NCI-H1417 treated with DMSO at 0.1 percent for 48 hours (cell line): ENCODE measurements at regions not wholly inside any gene's neighbourhood (a gene's known extent, or its start where the extent isn't known, plus 50 kb on each side); places are given as distances from the start of the nearest gene placed in this dataset.

Experiments
- DNase-seq: peaks from one replicate; lab custom pipeline; 2025; lab: John Stamatoyannopoulos, UW

DNA sequence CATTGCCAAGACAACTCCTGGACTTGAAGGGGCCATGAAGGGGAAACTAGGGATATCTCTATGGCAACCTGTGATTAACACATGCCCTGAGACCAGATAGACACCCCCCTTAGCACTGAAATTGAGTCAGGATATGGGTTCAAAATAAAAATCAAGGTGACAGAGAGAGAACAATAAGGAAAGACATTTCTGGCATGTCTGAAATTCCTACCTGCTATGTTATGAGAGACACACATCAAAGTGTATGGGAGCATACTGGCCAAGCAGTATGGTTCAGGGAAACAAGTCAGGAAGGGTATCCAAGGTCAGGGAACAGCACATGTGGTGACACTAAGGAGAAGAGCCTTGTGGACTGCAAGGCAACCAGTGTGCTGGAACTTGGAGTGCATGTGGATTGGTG lies 388.7 kb downstream of the SHQ1 start:
- DNase-seq = no peak

DNA sequence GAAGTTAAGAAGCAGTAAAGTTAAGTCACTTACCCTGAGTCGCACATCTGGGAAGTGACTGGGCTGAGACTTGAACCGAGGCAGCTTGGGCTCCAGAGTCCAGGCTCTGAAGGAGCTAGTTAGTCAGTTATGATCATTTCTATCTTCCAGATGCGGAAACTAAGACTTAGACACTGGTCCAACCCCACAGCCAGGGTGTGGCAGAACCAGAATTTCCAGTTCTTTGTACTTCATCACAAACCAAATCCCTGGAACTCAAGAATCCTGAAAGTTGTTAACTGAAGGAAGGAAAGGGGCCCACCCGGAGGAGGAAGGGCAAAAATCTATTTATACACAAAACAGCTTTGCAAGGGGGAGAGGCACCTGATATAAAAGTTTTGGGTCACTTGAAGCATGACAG lies 389.9 kb downstream of the SHQ1 start:
- no peak for DNase-seq

DNA sequence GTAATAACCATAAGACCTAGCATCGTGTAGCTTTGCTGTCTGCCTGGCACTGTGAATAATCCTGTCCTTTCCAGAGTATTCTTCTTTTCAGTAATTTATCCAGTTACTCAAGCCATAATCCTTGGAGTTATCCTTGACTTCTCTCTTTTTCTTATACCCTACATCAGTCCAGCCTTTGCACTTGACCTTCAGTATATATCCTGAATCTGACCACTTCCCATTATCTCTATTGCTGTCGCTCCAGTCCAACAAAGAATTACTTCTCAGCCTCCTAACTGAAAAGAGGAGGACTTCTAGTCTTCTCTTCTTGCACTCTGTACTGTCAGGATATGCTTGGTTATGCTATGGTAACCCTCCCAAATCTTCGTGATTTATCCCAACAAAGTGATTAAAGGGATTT lies 393.8 kb downstream of the SHQ1 start:
- no peak for DNase-seq

DNA sequence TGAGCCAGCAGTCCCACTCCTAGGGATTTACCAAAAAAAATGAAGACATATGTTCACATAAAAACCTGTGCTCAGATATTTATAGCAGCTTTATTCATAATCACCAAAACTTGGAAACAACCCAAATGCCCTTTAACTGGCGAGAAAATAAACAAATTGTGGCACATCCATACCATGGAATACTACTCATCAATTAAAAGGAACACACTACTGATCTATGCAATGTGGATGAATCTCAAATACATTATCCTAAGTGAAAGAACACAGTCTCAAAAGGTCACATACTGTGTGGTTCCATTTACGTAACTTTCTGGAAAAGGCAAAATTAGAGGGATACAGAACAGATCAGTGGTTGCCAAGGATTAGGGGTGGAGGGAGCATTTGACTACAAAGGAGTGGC lies 394.5 kb downstream of the SHQ1 start:
- DNase-seq = no peak

DNA sequence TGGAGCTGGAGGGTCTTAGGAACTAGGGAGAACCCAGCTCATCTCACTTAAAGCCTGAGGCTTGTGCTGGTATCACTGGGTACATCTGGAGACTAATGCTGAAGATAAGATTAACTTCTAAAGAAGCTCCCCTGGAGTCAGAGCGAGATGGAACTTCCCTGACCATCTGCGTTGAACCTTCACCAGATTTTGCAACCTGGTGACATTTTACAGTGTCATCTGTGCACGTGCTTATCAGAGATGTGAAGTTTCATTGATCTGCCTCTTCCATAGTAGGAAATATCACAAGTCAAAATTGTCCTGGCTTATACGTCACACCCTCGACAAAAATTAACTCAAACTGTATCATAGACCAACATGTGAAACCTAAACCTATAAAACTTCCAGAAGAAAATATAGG lies 395.5 kb downstream of the SHQ1 start:
- DNase-seq = no peak

DNA sequence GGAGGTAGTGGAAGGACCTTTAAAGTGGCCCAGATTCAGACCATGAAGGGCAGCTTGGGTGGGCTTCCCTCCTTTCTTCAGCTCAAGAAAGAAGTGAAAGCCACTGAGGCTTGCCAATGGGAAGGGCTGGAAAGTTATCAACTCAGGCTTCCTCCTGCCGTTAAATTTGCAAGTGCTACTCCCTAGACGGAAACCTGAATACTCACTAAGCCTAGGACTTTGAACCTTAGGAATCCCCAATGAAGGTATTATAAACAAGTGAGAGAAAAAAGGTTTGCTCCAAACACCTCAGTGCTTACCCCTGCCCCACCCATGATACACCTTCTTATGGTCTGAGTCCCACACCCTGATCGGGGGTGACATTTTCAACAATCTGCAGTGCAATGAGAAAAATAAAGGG lies 396.4 kb downstream of the SHQ1 start:
- no peak for DNase-seq

DNA sequence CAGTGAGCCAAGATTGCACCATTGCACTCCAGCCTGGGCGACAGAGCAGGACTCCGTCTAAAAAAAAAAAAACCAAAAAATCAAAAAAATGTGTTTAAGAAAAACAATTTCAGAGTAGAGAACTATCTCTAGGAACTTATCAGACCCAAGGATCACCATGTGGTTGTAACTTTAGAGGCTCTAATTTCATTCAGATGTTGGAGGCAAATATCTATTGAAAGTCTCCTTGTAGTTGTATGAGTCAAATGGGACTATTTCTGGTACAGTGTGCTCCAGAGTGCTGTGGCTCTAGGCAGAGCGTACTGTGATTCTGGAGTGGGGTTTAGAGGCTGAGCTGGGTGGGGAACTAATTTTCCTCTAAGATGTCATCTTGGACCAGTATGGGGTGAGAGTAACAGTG lies 398.7 kb downstream of the SHQ1 start:
- DNase-seq = no peak

DNA sequence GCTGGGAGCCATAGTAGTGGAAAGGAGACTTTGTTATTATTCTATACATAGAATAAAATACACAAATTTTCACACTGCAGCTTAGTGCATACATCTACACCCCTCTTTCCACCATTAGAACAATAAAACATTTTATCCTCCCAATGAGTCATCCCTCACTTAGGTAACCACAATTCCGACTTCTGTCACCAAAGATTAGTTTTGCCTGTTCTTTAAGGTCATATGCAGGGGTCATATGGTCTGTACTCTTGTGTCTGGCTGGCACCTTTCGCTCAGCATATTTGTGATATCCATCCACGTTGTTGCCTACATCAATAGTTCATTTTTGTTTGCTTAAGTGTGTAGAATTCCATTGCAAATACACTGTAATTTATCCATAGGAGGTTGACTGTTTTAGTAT lies 399.4 kb downstream of the SHQ1 start:
- no peak for DNase-seq

DNA sequence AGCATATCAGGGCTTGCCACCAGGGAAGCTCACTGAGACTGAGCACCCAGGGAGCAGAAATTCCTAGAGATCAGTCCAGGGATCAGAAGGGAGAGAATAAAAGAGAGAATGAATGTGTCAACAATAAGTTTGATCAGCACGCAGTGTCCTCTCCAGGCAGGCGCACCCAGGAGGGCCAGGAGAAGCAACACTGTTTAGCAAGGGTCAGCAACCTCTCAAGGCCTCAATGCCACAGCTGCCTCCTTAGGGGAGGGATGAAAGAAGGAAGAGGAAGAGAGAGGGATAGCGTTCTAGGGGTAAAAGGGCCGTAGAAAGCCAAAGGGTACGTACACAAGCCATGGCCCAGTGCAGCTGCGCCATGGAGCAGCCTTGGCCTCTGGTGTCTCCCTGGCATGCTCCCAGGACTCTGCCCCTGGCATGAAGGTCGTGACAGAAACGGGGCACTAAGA lies 399.8 kb downstream of the SHQ1 start:
- DNase-seq = no peak

DNA sequence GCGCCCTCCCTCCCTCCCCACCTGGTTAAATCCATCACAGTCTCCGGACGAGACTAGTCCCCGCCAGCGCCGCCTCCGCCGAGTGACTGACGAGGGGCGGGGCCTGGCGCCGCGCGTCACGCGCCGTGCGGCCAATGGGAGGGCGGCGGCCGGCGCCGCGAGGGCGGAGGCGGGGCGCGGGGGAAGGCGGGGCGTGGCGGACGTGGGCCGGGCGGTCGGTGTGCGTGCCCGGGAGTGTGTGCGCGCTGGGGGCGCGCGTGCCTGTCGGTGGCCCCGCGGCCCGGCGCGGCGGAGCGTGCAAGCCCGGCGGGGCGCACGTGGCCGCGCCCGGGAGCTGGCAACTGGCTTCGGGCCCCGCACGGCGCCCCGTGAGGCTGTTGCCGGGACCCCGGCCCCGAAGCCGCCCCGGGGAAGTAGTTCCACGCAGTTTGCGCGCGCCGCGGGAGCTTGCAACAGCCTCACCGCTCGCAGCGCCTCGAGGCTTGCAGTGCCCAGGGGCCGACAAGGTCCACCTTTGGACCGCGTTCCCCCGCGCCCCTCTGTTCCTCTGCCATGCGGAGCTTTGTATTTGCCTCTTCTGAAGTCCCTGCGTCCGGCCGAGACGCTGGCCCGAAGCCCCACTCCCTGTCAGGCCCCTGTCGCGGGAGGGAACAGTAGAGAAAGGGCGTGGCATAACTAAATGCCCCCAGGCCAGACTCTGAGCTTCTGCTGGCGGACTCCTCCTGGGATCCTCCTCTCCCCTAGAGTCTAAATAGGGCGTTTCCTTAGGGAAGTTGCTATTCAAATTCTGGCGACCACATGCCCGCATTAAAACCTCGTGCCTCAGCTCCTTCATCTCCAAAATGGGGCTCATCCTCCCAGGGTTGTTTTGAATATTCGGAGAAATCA lies 400.9 kb downstream of the SHQ1 start:
- DNase-seq = peak; percentile 4

DNA sequence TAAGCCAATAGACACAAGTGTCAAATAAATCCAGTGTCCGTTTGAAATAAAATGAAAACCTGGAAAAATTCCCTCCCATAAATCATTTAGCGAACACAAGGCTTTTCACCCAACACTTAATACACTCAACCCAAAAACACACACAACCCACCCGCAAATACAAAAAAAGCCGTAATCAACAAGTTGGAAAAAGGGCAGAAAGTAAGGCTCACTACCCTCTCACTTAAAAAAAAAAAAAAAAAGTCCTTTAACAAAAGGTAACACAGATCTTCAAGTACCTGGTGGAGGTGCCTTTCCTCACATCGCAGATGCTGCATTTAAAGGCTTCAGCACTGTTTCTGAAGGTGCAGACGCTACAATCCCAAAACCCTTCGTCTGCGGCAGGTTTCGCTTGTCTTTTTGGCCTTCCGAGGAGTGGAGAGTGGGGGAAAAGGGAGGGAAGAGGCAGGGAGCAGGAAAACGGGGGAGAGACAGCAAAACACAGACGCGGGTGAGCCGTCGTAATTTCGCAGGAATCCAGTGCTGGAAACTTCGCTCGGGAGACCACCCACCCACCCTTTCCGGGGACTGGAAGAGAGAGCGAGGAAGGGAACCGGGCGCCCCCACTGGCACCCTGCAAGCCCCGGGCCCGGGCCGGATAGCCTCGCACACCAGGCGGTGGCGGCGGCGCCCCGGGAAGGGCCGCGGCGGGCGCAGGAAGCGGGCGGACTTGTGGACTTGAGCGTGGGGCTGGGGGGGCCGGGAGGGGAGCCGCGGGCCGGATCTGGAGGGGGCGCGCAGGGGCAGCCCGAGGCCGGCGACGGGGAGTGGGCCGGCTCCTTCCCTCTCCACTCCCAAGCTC lies 401.8 kb downstream of the SHQ1 start, which contains the start of gene RYBP:
TSS of gene RYBP (minus strand) at position 404 of the 841 bp plus-strand sequence.
- DNase-seq = no peak

DNA sequence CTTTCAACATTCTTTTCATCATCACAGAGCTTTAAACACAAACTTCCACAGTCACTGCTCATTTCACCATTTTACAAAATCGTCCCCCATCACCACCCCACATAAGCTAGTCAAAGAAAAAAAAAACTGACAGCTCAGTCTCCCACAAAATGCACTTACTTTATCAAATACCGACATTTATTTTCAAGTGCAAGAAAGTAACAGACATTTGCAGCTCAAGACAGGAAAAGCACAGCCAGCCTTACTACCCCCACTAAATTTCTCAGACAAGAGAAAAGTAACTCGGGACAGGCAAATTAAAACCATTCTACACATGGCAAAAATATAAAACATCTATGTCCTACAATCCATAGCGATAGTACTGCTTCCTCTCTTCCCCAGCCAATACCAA lies 402.4 kb downstream of the SHQ1 start:
- no peak for DNase-seq

DNA sequence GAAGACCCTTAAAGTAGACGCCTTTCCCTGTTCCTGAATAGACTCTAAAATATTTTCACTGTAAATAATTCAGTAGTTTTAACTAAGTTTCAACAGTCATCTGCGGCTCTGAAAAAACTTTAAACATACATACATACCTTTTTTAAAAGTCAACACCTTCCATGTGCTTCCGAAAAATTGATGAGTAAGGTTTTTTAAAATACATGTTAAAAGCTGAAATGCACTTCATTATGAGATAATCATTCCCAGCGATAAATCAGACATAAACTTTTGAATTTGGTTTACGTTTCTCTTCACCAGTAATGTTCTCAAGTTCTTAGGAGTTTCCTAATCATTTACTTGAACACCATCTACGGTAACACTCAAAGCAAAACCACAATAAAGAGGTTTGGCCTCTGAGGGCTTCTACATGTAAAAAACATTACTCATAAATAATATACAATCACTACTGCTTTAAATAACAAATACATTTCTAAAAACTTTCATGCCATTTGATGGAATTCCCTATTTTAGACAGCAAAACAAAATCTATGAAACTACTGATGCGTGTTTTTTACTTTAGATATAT lies 403.5 kb downstream of the SHQ1 start:
- no peak for DNase-seq

DNA sequence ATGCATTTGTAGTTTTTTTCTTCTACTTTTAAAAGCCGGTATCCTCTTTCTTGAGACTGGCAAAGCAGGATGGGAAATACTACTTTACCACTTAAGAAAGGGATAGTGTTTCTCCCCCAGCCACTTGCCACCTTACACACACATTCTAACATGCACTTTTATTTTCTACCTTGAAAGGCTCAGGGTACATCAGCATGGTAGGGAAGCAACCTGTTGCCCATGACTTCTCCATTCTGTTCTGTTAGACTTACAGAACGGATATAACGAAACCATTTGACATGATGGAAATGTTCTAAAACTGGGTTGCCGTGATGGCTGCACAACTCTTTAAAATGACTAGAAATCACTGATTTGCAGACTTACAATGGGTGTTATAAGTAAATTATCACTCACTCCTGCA lies 405.5 kb downstream of the SHQ1 start:
- DNase-seq = no peak

DNA sequence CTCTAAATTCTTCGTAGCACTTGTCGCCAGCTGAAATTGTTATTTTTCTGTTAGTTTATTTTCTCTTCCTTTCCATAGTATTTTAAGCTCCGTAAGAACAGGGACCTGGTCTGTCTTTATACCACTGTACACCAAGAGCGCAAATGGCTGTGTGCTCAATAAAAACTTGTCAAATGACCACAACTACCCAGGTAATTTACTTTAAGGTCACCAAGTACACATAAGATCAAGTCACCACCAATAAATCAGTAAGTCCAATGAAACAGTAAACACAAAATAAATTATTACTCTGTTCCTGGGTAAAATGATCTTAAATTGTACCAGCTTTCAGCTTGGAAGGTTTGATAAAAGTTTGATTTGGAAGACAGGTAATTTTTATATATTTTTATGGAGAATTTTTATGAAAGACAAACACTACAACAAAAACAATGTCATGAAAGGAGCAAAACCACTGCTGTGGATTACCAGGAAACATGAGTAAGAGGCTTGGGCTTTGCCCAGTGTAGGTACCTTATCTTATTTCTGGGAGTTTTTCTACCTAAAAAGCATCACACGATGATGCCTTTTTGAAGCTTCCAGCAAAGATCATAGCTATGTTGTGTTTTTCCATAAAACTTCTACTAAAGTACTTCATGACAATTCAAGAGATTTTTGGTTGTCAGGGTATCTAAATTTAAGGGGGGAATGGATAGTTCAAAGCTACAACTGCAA lies 406.8 kb downstream of the SHQ1 start:
- DNase-seq = no peak

DNA sequence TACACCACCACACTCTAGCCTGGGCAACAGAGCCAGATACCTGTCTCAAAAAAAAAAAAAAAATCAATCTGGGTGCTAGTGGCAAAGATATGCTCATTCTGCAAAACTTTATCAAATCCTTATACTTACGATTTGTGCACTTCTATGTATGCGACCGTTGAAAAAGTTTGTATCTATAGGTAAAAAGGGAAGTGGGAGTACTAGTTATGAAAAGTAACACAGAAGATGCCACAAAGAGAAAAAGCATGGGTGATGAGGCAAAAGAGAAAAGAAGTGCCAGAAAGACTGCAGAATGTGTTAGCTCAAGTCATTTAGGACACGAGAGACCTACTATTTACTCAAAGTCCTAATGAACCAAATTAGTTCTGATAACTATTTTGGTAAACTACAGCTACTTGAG lies 407.8 kb downstream of the SHQ1 start:
- DNase-seq = no peak

DNA sequence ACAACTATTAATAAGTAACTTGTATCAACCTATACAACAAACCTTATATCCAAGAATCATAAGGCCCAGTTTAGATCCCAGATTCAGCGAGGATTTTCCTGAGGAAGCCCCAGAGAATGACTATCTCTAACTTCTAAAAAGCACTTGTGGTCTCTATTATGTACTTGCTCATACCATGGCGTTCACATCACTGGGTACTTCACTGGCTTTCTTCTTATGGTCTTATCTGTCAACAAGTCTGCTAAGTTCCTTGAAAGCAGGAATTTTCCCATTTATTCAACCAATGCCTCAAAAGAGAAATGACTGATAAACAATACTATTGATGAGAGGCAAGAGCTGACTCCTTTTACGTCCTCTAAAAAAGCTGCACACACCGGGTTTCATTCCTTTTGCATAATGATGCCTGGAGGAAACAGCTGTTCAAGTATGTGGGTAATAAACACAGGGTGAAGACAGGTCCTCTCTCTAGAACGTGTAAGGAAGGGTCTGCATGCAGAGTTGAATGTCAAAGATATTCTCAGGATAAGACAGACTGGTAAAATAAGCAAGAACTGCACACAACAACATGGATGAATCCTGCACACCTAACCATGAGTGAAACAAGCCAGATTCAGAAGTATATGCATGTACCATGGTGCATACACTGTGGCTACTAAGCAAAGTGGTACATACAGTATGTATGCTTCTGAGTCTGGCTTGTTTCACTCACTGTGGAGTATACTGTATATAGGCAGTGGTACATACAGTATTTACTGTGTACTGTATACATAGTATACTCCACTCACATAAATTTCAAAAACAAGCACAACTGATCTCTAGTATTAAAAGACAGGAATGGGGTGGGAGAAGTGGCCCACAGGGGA lies 408.7 kb downstream of the SHQ1 start:
- no peak for DNase-seq

DNA sequence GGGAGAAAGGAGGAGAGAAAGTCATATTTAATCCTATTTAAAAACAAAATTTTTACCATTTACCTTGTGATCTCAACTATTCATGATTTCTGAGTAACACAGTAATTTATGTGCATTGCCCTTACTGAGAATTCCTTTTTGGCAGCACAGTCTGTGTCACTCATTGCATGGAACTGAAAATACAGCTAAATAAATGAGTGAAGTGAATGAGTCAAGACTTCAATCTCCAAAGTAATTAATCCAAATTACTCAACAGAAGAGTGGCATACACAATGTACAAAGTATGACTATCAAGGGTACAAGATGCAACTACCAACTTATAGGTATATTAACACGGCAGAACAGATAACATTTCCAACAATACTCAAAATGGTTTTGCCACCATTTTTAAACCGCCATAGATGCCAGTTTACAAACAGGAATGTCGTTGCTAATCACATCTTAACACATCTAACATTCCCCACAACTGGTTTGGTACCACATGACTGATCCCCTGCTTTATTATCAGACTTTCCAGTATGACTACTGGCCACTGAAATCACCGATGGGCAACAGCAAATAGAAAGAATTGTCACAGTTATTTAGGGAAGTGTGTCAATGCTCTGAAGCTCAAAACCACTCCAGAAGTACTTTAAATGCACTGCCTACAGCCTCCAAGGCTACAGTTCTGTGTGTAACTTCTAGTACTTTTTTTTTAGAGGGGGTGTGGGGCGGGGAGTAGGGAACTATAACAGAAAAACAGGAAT lies 410.4 kb downstream of the SHQ1 start:
- DNase-seq = no peak

DNA sequence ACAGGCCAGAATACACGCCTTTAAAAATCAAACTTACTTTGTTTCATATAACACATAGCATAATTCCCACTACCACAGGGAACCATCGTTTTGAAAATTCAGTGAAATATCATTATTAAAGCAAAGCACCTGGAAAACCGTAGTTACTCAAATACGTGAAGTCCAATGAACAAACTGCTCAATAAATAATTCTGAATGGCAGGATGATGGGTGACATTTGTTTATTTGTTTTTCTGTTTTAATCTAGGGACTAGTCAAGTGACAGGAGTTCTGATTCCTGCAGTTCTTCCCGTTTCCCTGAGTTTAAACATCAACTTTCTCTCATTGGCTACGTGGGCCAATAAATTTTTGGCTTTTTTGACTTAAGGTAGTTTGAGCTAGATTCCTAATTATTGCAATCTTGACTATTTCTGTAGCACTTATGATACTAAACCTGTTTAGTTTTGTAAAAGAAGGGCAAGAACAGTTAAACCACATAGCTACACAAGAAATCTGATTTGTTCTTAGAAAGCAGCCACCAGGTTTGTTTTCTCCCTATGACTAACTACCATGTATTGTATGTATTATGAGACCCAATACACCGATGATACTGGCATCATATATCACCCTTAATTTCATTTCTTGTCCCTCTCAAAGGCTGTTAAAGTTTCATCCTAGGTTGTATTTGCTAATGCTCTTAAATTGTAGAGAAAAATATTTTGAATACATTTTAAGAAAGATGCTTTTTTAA lies 411.2 kb downstream of the SHQ1 start:
- no peak for DNase-seq

DNA sequence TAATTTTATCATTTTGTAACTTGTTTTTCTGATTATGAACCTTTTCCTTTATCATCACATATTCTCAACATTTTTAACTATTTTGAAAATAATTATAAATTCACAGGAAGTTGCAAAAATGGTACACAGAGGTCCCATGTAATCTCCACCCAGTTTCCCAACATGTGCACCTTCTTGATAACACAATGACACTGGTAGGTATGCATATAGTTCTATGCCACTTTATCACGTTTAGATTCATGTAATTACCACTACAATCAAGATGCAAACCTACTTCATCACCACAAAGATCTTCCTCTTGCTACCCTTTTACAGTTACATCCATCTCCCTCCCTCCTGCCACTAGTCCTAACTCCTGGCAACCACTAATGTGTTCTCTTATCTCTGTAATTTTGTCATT lies 413.9 kb downstream of the SHQ1 start:
- no peak for DNase-seq
